ENCODE measurements at regions not wholly inside any gene's neighbourhood (a gene's known extent, or its start where the extent isn't known, plus 50 kb on each side); places are given as distances from the start of the nearest gene placed in this dataset.
"Not testable (repeated sequence)": the region's sequence is repeated elsewhere in the genome, so short reads cannot be mapped to it uniquely, and the experiment has no call there.

DNA sequence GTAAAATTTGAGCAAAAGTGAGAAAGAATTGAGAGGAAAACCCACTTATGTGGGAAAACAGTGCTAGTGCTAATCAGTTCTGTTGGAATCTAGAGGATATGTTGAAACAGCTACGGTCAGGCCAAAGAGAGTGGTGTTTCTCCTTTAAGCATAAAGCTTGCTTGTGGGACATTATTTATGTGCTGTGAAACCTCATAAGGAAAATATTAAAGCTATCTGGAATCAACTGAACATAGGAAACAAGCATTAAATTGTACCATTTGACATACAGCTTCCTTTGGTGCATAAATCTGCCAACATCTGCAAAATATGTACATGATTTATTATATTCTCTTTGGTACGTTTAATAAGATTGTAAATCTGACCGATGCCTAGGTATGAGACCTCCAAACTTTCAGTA lies 182.5 kb upstream of the PDE10A start:
- no peak for DNase-seq (ENCODE audit: low read depth)

DNA sequence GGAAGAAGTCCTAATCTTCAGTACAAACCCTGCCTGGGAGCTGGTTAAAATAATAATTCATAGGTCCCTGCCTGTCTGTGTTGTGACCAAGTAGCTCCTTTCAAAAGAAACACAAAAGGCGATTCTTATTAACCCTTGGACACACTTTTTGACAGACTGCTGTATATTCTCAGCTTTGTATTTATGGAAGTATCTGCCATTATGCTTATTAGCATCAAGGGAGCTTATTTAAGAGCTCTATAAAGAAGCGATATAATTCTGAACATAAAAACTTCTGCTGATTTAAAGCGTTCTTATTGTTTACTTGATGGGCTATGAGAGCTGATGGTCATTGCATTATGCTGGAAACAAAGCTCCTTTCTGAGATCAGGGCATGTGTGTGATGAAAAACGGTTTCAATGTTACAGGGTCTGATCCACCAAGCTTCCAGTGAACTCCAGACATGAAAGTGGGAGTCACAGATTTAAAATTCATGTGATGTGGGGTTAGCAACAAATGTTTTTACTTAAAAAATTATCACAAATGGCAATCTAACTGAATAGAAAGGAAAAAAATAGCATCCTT lies 181.8 kb upstream of the PDE10A start:
- no peak for DNase-seq (ENCODE audit: low read depth)

DNA sequence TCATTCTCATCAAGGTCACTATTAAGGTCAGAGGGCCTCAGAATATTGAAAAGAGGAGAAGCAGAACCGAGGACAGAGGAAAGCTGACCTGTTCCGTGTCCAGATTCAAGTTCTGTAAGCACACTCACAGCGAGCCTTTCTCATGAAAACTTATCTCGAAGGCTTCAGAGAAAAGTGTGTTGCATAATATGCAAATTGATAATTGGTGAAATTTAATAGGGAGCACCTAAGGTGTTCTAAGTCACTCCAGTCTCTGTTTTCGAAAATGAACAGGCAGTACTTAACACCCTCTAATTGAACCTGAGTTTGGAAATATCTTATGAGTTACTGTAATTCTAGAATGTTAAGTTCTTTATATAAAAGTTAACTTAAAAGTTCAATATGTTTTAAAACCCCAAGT lies 181.2 kb upstream of the PDE10A start:
- DNase-seq (ENCODE audit: low read depth), result no peak

DNA sequence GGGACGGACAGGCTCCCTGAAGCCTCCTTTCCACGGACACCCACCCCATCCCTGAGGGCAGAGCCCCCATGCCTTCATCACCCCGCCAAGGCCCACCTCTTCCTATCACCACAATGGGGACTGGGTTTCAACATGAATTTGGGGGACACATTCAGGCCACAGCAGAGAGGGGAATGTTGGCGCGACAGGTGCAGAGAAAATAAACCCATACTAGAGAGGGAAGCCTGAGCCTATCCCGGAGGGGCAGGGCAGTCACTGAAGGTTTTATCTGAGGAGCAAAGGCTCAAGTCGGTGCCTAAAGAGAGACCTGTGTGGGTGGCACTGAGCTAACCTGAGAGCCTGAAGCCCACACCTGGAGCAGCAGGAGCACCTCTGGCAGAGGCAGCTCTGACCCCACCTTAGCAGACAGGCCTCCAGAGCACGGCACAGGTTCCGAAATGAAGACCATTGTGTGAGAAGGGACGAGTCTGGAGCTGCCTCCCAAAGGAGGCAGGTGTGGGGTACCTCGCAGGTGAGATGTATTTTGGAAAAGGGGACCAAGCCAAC lies 180.6 kb upstream of the PDE10A start:
- no peak for DNase-seq (ENCODE audit: low read depth)

DNA sequence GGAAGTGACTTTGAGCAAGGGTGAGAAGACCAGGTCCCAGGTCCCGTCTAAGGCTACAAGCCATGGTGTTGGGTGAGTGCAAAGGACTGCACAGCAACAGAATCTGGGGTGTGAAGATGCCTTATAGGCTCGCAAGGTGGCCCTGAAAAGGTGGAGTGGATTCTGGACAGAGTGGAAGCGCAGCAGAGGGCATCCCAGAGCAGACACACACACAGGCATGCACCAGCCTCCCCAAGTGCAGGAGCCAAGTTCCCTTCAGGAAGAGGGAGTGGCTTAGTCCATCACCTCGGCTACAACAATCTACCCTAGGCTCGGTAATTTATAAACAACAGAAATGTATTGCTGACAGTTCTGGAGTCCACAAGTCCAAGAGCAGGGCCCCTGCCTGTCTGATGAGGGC lies 180.1 kb upstream of the PDE10A start:
- no peak for DNase-seq (ENCODE audit: low read depth)

DNA sequence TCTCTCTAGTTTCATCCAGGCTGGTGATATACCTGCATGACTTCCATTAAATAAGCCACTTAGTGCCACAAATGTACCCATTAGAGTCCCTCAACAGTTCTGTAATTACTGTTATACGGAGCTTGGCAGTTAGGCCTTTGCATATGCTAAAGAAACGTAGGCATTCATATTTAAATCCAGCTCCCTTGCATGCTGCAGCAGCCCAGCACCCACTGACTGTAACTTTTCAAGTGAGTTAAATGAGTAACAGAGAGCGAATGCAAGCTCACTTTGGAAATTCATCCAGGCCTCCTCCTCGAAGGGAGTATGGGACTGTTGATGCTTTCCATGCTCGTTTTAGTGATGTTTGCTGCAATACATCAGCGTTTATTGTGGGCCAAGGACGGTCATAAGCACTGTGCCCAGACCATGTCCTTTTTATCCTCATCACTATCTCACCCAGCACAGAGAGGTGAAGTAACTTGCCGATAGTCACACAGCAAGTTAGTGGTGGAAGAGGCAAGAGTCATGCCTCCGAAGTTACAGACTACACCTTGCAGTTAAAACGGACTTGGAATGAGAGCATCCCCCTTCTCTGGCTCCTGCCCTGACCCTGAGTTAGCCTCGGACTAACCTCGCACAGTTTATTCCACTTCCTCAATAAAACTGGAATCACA lies 179.4 kb upstream of the PDE10A start:
- DNase-seq (ENCODE audit: low read depth), result no peak

DNA sequence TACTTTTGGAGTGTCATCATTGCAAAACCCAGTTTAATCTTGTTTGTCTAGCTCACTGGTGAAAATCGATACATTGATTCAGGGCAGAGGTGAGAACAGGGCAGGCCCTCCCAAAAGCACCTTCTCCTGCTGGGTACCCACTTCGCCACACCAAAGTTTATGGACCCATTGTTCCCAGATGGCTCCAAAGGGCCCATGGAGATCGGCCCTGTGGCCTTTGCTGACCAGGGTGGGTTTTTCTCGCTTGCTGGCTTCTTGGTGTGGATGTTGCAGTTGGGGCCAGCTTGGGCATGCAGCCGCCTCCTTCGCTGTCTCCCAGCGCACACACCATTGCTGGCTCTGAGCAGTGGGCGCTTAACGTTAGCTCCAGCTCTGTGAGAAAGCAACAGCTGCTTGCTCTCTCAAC lies 178.1 kb upstream of the PDE10A start:
- no peak for DNase-seq (ENCODE audit: low read depth)

DNA sequence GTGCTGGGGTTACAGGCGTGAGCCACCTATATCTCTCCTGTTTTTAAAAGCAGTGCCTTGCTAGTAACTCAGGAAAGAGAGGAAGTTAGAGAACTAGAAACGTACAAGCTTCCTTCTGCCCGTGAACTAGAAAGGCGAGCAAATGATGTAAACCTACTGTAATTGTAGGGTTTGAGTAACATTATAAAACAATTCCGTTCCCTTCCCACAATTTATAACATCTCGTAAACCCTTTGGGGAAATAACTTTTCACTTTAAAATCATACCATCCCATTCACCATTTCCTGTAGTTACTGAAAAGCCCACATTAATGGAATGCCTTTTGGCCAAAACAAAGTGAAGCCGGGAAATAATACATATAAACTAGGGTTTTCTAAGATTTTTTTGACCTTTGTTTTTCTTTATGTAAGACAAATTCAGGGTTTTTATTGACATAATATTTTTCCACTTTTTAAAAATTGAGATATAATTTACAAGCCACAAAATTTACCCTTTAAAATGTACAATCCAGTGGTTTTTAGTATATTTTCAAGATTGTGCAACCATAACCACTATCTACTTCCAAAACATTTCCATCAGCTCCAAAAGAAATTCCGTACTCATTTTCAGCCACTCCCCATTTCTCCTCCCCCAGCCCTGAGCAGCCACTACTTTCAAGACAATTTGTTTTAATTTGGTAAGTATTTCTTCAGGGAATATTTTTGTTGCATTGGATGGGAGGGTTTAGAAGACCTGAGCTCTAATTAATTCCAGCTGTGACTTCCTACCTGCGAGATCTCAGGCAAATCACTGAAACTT lies 175.1 kb upstream of the PDE10A start:
- DNase-seq (ENCODE audit: low read depth), result no peak

DNA sequence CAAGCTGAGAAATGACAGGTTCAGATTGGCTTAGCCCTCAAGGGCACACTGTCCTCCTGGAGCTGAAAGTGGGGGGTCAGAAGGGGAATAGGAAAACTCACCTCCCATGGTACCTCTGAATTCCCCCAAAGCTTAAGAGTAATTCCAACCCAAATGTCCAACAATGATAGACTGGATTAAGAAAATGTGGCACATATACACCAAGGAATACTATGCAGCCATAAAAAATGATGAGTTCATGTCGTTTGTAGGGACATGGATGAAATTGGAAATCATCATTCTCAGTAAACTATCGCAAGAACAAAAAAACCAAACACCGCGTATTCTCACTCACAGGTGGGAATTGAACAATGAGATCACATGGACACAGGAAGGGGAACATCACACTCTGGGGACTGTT lies 173.6 kb upstream of the PDE10A start:
- DNase-seq (ENCODE audit: low read depth), result not testable (repeated sequence)

DNA sequence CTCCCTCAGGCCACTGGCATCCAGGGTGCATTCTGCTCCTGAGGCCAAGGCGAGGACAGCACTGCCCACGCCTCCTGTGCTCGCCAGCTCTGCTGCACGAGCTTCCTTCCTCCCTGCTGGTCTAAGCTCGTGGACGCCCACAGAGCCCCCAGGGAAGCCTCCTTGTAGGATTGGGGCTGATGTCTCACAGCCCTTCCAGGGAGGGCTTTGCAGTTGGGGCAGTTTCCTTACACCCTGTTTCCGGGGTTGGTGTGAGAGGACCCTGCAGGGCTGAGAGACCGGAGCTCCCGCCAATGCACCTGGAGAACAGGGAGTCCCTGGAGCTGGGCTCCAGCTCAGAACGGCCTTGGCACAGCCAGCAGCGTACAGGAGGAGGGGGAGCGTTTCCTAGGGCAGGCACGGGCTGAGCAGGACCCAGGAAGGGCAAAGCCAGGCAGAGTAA lies 172.4 kb upstream of the PDE10A start:
- DNase-seq (ENCODE audit: low read depth), result no peak

DNA sequence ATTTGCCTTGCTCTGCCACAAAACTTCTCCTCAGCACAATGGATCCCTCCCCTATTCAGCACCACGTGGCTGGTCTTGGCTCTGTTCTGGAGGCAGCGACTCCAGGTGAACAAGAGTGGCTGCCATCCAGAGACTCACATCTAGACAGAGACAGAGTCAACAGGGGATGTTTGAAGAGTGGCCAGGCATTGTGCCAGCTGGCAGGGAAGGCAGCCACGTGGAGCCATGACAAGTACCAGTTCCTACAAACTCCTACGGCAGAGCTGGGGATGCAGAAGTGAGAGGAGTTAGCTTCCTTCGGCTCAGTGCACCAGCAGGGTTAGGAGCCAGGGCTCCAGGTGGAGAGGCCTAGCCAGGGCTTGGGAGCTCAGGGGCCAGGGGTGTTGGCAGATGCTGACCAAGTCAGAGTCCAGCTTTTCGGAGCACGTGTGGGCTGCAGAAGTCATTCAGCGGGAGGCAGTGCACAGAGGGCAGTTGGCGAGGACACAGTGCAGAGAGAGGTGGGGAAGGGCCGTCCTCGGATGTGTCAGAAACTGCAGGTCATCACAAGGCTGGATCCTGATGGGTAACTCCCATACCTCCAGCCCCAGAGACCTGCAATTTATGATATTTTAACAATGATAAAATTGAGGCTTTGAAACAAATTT lies 171.7 kb upstream of the PDE10A start:
- no peak for DNase-seq (ENCODE audit: low read depth)

DNA sequence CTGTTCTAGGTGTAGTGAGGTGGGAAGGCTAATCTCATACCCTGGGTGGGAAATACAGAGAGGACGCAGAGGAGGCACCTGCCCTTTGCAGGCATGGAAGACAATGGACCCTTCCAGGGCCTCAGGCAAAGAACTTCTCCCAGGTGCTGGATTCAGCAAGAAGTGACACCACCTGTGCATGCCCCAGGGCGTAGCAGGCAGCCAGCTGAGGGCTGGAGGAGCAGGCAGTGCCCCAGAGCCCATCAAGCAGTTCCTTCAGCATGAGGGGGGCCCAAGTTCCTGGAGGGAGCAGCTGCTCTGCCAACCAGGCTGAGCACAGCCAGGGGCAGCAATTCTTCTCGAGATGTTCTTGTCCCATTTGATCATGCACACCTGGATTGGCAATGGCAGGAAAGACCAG lies 170.3 kb upstream of the PDE10A start:
- DNase-seq (ENCODE audit: low read depth), result no peak

DNA sequence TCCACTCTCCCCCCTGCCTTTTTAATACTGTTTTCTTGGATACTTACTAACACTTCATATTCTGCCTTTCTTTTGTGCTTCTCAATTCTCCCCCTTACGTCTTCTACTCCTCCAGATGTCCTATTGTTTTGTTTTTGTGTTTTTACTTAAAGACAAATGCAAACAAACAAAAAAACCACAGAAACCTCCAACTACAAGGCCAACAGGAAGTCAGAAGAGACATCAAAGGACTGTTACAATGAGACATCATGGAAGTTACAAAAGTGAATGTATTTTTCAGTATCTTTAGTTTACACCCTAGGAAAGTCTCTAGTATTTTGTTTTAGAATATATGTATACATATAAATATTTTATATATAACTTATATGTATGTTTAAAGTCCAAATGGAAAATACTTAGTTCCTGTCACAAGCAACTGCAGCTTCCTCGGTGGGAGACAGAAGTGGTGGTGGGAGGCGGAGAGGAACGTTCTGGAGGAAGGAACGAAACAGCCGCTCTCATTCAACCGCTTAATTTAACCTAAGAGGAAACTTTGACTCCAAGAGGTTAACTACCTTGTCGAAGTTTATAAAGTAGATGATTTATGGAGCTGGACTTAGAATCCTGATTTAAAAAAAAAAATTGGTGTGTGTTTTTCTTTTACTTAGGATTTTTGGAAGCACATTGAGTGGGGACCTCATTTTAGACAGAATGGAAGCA lies 168.9 kb upstream of the PDE10A start:
- no peak for DNase-seq (ENCODE audit: low read depth)

DNA sequence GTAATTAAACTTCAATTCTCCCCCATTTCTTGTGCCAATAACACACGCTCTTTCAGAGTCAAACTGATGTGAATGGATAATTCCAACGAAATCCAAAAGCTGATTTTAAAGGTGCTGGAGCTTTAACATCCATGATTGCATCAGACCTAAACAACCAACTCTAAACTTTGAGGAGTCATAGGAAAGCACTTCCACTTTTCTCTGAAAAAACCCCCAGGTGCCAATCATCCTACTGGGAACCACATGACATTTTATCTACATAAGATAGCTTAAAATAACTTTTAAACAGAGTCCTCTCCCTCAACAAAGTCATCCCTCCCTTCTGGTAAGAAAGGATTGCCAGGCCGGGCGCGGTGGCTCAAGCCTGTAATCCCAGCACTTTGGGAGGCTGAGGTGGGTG lies 167.7 kb upstream of the PDE10A start:
- no peak for DNase-seq (ENCODE audit: low read depth)

DNA sequence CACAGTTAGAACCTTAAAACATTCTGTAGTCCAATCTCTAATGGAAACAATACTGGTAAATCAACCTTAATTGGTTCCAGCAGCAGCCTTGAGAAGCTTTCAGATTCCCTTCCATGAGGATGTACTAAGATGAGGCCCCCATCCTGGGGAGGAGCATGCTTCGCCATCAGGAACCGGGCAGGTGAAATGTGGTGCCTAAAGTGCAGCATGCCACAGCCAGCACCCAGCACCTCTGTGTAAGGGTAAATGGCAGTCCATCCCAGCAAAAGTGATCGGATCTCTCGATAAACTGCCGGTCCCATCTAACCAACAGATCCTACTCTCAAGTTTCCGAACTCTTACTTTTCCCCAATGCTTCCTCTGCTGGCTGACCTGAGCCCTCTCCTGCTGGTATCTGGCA lies 166.3 kb upstream of the PDE10A start:
- no peak for DNase-seq (ENCODE audit: low read depth)

DNA sequence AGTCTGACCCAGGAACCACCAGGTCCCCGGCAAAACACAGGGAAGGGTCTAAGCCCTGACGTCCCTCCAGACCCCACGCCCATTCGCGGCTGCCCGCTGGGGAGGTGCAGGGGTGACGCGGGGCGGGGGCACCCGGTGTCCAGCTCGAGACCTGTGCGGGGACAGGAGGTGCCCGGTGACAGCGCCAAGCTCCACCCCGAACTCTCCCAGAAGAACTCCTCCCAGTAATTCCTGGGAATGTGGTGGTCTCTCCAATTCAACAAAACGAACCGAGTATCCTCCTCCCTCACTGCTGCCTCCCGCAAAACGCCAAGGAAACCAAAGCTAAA lies 164.1 kb upstream of the PDE10A start:
- DNase-seq (ENCODE audit: low read depth), result no peak

DNA sequence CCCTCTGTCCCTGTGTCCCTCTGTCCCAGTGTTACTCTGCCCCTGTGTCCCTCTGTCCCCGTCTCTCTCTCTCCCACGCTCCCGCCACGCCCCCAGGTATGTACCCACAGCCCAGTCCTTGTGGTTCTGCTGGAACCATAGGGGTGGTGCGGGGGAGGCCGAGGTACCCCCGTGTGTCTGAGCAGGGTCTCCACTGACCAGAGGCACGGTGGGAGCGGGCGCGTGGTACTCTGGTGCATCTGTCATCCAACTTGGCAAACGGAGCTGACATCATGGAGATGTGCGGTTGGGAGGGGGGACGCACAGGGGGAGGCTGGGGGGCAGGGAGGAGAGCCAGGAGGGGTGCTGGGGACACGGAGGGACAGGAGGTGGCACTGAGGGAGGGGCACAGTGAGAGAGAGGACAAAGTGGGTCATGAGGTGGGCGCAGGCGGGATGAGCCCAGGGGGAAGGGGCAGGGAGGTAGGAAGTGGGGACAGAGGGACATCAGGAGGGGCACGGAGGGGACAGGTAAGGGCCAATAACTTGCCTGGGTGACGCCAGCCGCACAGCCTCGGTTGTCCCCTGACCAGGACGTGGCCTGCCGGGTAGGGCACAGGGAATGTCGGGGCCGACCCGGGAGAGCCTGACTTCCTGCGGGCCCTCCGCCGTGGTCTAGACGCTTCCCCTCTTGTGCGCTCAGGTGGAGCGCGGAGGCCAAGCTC lies 163.6 kb upstream of the PDE10A start:
- DNase-seq (ENCODE audit: low read depth), result no peak

DNA sequence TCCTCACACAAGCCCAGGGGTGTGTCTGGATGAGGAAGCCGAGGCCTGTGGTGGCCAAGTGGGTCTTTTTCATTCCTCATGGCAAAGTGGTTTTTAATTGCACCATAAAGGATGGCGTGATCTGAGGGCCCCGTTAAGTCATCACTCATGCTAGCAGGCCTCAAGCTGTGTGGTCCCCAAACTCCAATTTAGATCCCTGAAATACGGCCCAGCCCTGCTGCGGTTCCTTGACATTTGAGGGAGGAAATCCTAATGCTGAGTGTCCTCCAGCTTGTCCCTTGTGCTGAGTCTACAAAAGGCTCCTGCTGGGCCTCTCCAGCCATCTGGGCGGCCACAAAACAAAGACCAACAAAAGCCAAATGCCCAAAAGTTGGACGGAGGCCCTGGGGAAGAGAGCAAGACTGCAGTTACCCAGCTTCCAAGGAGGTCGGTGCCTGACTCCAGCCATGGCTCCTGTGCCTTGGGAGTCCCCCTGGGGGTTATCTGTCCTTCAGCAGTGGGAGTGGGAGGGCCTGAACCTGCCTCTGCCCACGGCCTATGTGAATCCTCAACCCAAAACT lies 162.3 kb upstream of the PDE10A start:
- DNase-seq (ENCODE audit: low read depth), result no peak

DNA sequence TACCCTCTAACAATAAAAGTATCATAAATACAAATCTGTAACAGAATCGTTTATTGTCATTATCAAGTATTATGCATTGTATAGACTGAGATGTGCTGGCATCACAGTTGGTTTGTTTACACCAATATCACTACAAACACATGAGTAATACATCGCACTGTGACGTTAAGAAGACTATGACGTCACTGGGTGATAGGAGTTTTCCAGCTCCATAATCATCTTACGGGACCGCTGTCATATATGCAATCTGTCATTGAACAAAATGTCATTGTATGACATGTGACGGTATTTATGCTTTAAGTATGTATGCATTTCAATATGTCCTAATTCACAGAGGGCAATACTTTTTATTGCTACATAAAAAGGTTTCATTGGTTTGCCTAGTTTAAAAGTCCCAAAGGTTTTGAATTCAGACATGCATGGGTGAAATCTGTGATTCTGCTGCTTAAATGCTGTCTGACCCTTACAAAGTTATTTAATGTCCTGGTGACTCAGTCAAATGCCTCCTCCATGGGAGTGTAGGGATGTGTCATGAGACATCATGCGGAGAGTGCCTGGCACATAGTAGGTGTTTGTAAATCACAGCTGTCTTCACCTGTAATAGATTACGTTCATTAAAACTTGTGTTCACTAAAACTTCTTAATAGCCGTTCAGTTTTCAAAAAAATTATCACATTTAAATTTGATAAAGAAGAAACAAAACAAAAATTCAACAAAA lies 160.7 kb upstream of the PDE10A start:
- no peak for DNase-seq (ENCODE audit: low read depth)

DNA sequence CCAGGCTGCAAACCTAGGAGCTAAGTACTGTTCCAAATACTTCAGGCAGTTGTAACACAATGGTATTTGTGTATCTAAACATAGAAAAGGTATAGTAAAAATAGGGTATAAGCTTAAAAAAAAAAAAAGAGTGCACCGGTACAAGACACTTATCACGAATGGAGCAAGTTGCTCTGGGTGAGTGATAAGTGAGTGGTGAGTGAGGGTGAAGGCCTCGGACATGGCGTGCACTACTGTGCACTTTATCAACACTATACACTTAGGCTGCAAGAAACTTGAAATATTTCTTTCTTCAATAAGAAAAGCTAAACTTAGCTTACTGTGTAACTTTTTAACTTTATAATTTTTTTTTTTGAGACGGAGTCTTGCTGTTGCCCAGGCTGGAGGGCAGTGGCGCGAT lies 159.5 kb upstream of the PDE10A start:
- no peak for DNase-seq (ENCODE audit: low read depth)

DNA sequence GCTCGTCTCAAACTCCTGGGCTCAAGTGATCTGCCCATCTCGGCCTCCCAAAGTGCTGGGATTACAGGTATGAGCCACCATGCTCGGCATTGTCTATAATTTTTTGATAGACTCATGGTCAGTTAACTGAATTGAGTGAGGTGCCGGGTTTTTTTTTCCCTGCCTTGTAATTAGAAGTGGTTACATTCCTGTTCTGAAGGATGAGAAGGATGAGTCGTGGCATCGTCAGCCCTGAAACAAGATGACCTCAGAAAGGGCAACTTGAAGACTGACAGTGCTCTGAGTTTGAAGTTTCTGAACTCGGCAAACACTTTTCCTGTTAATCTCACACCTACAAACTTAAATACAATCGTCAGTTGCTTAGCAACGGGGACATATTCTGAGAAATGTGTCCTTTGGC lies 158.7 kb upstream of the PDE10A start:
- no peak for DNase-seq (ENCODE audit: low read depth)
